Epithelial cell of esophagus (primary cell): ENCODE measurements at regions not wholly inside any gene's neighbourhood (a gene's known extent, or its start where the extent isn't known, plus 50 kb on each side); places are given as distances from the start of the nearest gene placed in this dataset.

Source experiments
- DNase-seq: peaks from one replicate; pipeline ENCODE4 v3.0.0; 2010; ENCODE audit warnings: low read depth
- H3K4me3 ChIP-seq: 2 replicates; pipeline ENCODE4 v1.5.1; 2011; ENCODE audit warnings: mild to moderate bottlenecking, low read length, control low read depth
- TF ChIP-seq, protein P1 (sequence below): IDR thresholded peaks from 2 replicates; pipeline ENCODE4 v1.5.1; 2011; ENCODE audit warnings: low read depth, mild to moderate bottlenecking, low read length, control low read depth, inconsistent platforms; ENCODE audit not compliant: insufficient read depth; ENCODE audit errors: missing control alignments

GRCh38 chr18:78711971-78712370 lies 267.6 kb upstream of the SALL3 start:
- no peak for DNase-seq
- no peak overlapping the region for H3K4me3 ChIP-seq
- TF ChIP-seq, protein P1, sequence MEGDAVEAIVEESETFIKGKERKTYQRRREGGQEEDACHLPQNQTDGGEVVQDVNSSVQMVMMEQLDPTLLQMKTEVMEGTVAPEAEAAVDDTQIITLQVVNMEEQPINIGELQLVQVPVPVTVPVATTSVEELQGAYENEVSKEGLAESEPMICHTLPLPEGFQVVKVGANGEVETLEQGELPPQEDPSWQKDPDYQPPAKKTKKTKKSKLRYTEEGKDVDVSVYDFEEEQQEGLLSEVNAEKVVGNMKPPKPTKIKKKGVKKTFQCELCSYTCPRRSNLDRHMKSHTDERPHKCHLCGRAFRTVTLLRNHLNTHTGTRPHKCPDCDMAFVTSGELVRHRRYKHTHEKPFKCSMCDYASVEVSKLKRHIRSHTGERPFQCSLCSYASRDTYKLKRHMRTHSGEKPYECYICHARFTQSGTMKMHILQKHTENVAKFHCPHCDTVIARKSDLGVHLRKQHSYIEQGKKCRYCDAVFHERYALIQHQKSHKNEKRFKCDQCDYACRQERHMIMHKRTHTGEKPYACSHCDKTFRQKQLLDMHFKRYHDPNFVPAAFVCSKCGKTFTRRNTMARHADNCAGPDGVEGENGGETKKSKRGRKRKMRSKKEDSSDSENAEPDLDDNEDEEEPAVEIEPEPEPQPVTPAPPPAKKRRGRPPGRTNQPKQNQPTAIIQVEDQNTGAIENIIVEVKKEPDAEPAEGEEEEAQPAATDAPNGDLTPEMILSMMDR: no peak

GRCh38 chr18:78713069-78713468 lies 266.5 kb upstream of the SALL3 start:
- TF ChIP-seq, protein P1: no peak
- H3K4me3 ChIP-seq: no peak overlapping the region
- no peak for DNase-seq

- TF ChIP-seq, protein P1: no peak
- no peak overlapping the region for H3K4me3 ChIP-seq
- DNase-seq: no peak
These were observed 265.9 kb upstream of the SALL3 start for GRCh38 chr18:78713726-78714125.

GRCh38 chr18:78716022-78716421 lies 263.6 kb upstream of the SALL3 start:
- TF ChIP-seq, protein P1: no peak
- DNase-seq: no peak
- no peak overlapping the region for H3K4me3 ChIP-seq

DNA sequence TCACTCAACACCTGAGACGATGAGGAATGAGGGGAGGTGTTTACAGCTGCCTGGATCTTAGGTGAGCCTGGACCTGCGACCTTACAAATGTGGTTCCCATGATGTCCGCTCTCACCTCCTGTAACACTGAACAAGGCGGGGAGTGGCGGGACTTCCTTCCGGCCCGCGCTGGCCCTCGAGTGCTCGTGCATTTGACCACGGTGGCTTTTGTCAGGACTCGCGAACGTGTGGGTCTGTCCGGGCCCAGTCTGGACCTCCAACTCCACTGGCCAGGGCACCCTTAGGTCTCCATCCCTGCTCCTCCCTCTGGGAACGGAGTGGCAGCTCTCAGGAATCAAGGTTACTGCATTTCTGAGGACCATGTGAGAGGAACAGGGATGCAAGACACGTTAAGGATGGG lies 263.0 kb upstream of the SALL3 start:
- H3K4me3 ChIP-seq: no peak overlapping the region
- TF ChIP-seq, protein P1: no peak
- DNase-seq: no peak

DNA sequence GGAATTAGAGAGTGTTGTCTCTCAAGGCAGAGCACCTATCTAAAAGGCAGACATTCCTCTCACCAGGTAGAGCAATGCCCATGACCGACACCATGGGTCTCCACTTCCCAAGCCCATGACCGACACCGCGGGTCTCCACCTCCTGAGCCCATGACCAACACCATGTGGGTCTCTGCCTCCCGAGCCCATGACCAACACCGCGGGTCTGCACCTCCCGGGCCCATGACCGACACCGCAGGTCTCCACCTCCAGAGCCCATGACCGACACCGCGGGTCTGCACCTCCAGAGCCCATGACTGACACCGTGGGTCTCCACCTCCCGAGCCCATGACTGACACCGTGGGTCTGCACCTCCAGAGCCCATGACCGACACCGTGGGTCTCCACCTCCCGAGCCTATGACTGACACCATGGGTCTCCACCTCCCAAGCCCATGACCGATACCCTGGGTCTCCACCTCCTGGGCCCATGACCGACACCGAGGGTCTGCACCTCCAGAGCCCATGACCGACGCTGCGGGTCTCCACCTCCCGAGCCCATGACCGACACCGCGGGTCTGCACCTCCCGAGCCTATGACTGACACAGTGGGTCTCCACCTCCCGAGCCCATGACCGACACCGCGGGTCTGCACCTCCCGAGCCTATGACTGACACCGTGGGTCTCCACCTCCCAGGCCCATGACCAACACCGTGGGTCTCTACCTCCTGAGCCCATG lies 262.4 kb upstream of the SALL3 start:
- H3K4me3 ChIP-seq: no peak overlapping the region
- TF ChIP-seq, protein P1: no peak
- DNase-seq: no peak

GRCh38 chr18:78717766-78718150 lies 261.9 kb upstream of the SALL3 start:
- TF ChIP-seq, protein P1: no peak
- H3K4me3 ChIP-seq: no peak overlapping the region
- DNase-seq: no peak
